GM12878 (cell line): ENCODE measurements at regions not wholly inside any gene's neighbourhood (a gene's known extent, or its start where the extent isn't known, plus 50 kb on each side); places are given as distances from the start of the nearest gene placed in this dataset.

Source experiments
- BCL3 ChIP-seq: IDR thresholded peaks from 2 replicates; pipeline ENCODE4 v1.6.1; 2011; ENCODE audit warnings: borderline replicate concordance, low read depth, mild to moderate bottlenecking, moderate library complexity, low read length; ENCODE audit not compliant: insufficient read depth, poor library complexity, severe bottlenecking
- CTCF ChIP-seq, 3 experiments: IDR thresholded peaks in 2 of 3; conservative IDR thresholded peaks in 1 of 3; 2 replicates each; pipeline ENCODE4 v1.5.1; 2011; ENCODE audit warnings: low read depth in 3 of 3, low read length in 3 of 3, mild to moderate bottlenecking in 3 of 3, control low read depth in 2 of 3, moderate library complexity in 2 of 3, inconsistent platforms in 1 of 3, mixed read lengths in 1 of 3; ENCODE audit not compliant: control insufficient read depth in 2 of 3, insufficient read depth in 1 of 3; ENCODE audit errors: extremely low read depth in 1 of 3
- HDAC2 ChIP-seq: fragments of 200-600 bp; sonication (generic); IDR thresholded peaks from 2 replicates; pipeline ENCODE4 v1.6.1; 2017
- RBBP5 ChIP-seq: fragments of 200-600 bp; sonication (generic); conservative IDR thresholded peaks from 2 replicates; pipeline ENCODE4 v1.6.1; 2016

- no peak for TF ChIP-seq CTCF (IDR thresholded peaks at IDR 0.05 in 2 of 3, conservative IDR thresholded peaks at IDR 0.05 in 1 of 3; ENCODE audit: control insufficient read depth in 2 of 3, extremely low read depth in 1 of 3, insufficient read depth in 1 of 3, low read depth in 3 of 3, low read length in 3 of 3)
- TF ChIP-seq RBBP5 = no peak
- no peak for TF ChIP-seq BCL3
- no peak for TF ChIP-seq HDAC2
Measured at GRCh38 chr9:107094370-107094769, 188.7 kb upstream of the RAD23B start.
